CD4-positive, alpha-beta T cell treated with Interleukin-10 for 1 hour (primary cell): ENCODE measurements at regions not wholly inside any gene's neighbourhood (a gene's known extent, or its start where the extent isn't known, plus 50 kb on each side); places are given as distances from the start of the nearest gene placed in this dataset.

Experiments
- DNase-seq: peaks from one replicate; pipeline ENCODE4 v3.0.0-alpha.2; 2020

- no peak for DNase-seq
Measured at GRCh38 chr4:22921936-22922335, 229.2 kb downstream of the GBA3 start.

GRCh38 chr4:22911285-22911684 lies 218.5 kb downstream of the GBA3 start:
- DNase-seq: no peak

GRCh38 chr4:22910200-22910599 lies 217.5 kb downstream of the GBA3 start:
- DNase-seq: no peak

- no peak for DNase-seq
Measured at GRCh38 chr4:22906045-22906444, 213.3 kb downstream of the GBA3 start.

- DNase-seq: no peak
Measured at GRCh38 chr4:22903913-22904312, 211.2 kb downstream of the GBA3 start.

GRCh38 chr4:22901631-22902030 lies 208.9 kb downstream of the GBA3 start:
- DNase-seq: no peak

- no peak for DNase-seq
Measured at GRCh38 chr4:22900876-22901275, 208.1 kb downstream of the GBA3 start.

GRCh38 chr4:22897520-22898108 lies 204.9 kb downstream of the GBA3 start:
- peak; percentile 10 for DNase-seq

GRCh38 chr4:22895482-22895881 lies 202.7 kb downstream of the GBA3 start:
- no peak for DNase-seq

GRCh38 chr4:22884157-22884556 lies 191.4 kb downstream of the GBA3 start:
- DNase-seq: no peak

- DNase-seq: no peak
Measured at GRCh38 chr4:22881411-22881810, 188.7 kb downstream of the GBA3 start.

- DNase-seq: no peak
Measured at GRCh38 chr4:22877486-22878052, 184.8 kb downstream of the GBA3 start.

- DNase-seq: no peak
Measured at GRCh38 chr4:22876270-22876669, 183.5 kb downstream of the GBA3 start.

- no peak for DNase-seq
Measured at GRCh38 chr4:22875587-22876257, 183.0 kb downstream of the GBA3 start.

- no peak for DNase-seq
Measured at GRCh38 chr4:22874334-22874912, 181.7 kb downstream of the GBA3 start.

- no peak for DNase-seq
Measured at GRCh38 chr4:22873899-22874298, 181.2 kb downstream of the GBA3 start.

GRCh38 chr4:22870847-22871449 lies 178.2 kb downstream of the GBA3 start:
- no peak for DNase-seq

- DNase-seq: no peak
Measured at GRCh38 chr4:22869235-22869634, 176.5 kb downstream of the GBA3 start.
